OCI-LY7 (cell line): ENCODE measurements at regions not wholly inside any gene's neighbourhood (a gene's known extent, or its start where the extent isn't known, plus 50 kb on each side); places are given as distances from the start of the nearest gene placed in this dataset.

Source experiments
- BruUV-seq: library from RNA; stranded (reverse); fragments of 400-500 nt; replicated peaks from 2 replicates; lab custom pipeline; 2021; lab: Mats Ljungman, UMichigan
- CTCF ChIA-PET: fragments of 300-600 bp; sonication (Branson Sonifier 250); formaldehyde crosslinking; loops from one replicate; lab custom pipeline; 2022; ENCODE audit warnings: antibody characterized with exemption; ENCODE audit not compliant: unreplicated experiment; lab: Charles Lee
- POLR2A ChIA-PET: fragments of 300-600 bp; sonication (Branson Sonifier 250); formaldehyde crosslinking; loops from one replicate; lab custom pipeline; 2022; ENCODE audit warnings: antibody characterized with exemption; lab: Charles Lee
- DNase-seq: peaks from one replicate; pipeline ENCODE4 v3.0.0-alpha.2; 2015; ENCODE audit warnings: low spot score
- H2AFZ ChIP-seq: fragments of 200-600 bp; sonication (generic), shearing (Covaris generic); 2 replicates; pipeline ENCODE4 v1.6.1; 2014; ENCODE audit warnings: mild to moderate bottlenecking, antibody characterized with exemption, low read length, moderate library complexity
- H3K27ac ChIP-seq: fragments of 200-600 bp; sonication (generic); 2 replicates; pipeline ENCODE4 v1.5.1; 2014; ENCODE audit warnings: mixed run types, low read depth, mild to moderate bottlenecking, moderate library complexity, low read length, inconsistent platforms; ENCODE audit not compliant: poor library complexity, severe bottlenecking
- H3K36me3 ChIP-seq: fragments of 200-600 bp; sonication (generic); 2 replicates; pipeline ENCODE4 v1.6.1; 2014; ENCODE audit warnings: mild to moderate bottlenecking, antibody characterized with exemption, low read length, moderate library complexity, mixed read lengths; ENCODE audit not compliant: insufficient read depth
- H3K4me1 ChIP-seq: fragments of 200-600 bp; sonication (generic); 2 replicates; pipeline ENCODE4 v1.5.1; 2014; ENCODE audit warnings: mild to moderate bottlenecking, low read length; ENCODE audit not compliant: insufficient read depth, poor library complexity, severe bottlenecking
- H3K4me2 ChIP-seq: fragments of 200-600 bp; sonication (generic); 2 replicates; pipeline ENCODE4 v1.6.1; 2014; ENCODE audit warnings: mild to moderate bottlenecking, low read length
- H3K4me3 ChIP-seq: fragments of 200-600 bp; sonication (generic); 2 replicates; pipeline ENCODE4 v1.5.1; 2014; ENCODE audit warnings: mild to moderate bottlenecking, low read depth, low read length; ENCODE audit not compliant: poor library complexity, severe bottlenecking
- H3K79me2 ChIP-seq: fragments of 200-600 bp; sonication (generic); 2 replicates; pipeline ENCODE4 v1.6.1; 2016; ENCODE audit warnings: low read depth, mild to moderate bottlenecking, low read length, moderate library complexity, mixed read lengths; ENCODE audit not compliant: insufficient read depth
- H3K9me2 ChIP-seq: fragments of 200-600 bp; sonication (generic); 2 replicates; pipeline ENCODE4 v1.6.1; 2016; ENCODE audit warnings: mild to moderate bottlenecking, low read length, mixed read lengths; ENCODE audit not compliant: insufficient read depth
- H3K9me3 ChIP-seq: fragments of 200-600 bp; sonication (generic); 2 replicates; pipeline ENCODE4 v1.6.1; 2014; ENCODE audit warnings: mild to moderate bottlenecking, mixed run types, low read length, mixed read lengths
- H4K20me1 ChIP-seq: fragments of 200-600 bp; sonication (generic); 2 replicates; pipeline ENCODE4 v1.6.1; 2014; ENCODE audit warnings: mild to moderate bottlenecking, antibody characterized with exemption, low read length, moderate library complexity, mixed read lengths; ENCODE audit not compliant: insufficient read depth
- EZH2phosphoT487 ChIP-seq: fragments of 200-600 bp; sonication (generic); IDR thresholded peaks from 2 replicates; pipeline ENCODE4 v1.6.1; 2018; ENCODE audit warnings: low read depth, borderline replicate concordance, mild to moderate bottlenecking, mixed run types, antibody characterized with exemption, low read length, moderate library complexity, mixed read lengths
- intact Hi-C: fragments of 100-400 bp; cut with micrococcal nuclease; formaldehyde crosslinking; loops from one replicate; pipeline ENCODE4 v1.10.0; 2022; ENCODE audit not compliant: unreplicated experiment
- TF ChIP-seq, protein P1 (sequence below): fragments of 200-600 bp; sonication (generic); conservative IDR thresholded peaks from 2 replicates; pipeline ENCODE4 v1.5.1; 2014; ENCODE audit warnings: mild to moderate bottlenecking, antibody characterized with exemption, low read length, moderate library complexity, mixed read lengths

DNA sequence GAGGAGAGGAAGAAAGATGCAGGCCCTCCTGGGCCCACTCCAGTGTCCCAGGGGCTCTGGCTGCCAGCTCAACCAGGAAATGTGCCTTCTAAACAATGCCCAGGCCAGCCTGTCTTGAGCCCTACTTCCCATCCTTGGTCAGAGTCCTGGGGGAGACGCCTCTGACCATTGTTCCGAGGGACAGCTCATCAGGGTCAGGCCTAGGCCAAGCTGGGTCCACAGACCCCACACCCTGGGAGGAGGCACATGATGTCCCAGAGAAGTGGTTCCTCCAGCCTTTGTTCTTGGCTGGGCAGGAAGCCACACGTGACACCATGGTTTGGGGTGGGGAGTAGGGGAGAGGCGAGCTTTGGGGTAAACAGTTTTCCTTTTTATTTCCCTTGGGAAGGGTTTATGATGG lies 102.5 kb downstream of the EFNB1 start:
- Histone ChIP-seq H3K4me3 (no peak overlapping the region), H3K9me2 (no peaks in the 10 kb centered on the region), H4K20me1 (no peaks in the 10 kb centered on the region), H3K36me3 (no peaks in the 10 kb centered on the region), H3K4me2 (no peak overlapping the region), H3K9me3 (no peaks in the 10 kb centered on the region), H3K79me2 (no peaks in the 10 kb centered on the region), H3K4me1 (no peaks in the 10 kb centered on the region), H2AFZ (no peak overlapping the region), H3K27ac (no peak overlapping the region)
- BruUV-seq, result no TSS peak
- no peak for TF ChIP-seq EZH2phosphoT487
- TF ChIP-seq, protein P1, sequence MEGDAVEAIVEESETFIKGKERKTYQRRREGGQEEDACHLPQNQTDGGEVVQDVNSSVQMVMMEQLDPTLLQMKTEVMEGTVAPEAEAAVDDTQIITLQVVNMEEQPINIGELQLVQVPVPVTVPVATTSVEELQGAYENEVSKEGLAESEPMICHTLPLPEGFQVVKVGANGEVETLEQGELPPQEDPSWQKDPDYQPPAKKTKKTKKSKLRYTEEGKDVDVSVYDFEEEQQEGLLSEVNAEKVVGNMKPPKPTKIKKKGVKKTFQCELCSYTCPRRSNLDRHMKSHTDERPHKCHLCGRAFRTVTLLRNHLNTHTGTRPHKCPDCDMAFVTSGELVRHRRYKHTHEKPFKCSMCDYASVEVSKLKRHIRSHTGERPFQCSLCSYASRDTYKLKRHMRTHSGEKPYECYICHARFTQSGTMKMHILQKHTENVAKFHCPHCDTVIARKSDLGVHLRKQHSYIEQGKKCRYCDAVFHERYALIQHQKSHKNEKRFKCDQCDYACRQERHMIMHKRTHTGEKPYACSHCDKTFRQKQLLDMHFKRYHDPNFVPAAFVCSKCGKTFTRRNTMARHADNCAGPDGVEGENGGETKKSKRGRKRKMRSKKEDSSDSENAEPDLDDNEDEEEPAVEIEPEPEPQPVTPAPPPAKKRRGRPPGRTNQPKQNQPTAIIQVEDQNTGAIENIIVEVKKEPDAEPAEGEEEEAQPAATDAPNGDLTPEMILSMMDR, result no peak
- no peak for DNase-seq
- intact Hi-C loops, result no loop called here
- ChIA-PET POLR2A (no interaction called here), CTCF (no interaction called here)

DNA sequence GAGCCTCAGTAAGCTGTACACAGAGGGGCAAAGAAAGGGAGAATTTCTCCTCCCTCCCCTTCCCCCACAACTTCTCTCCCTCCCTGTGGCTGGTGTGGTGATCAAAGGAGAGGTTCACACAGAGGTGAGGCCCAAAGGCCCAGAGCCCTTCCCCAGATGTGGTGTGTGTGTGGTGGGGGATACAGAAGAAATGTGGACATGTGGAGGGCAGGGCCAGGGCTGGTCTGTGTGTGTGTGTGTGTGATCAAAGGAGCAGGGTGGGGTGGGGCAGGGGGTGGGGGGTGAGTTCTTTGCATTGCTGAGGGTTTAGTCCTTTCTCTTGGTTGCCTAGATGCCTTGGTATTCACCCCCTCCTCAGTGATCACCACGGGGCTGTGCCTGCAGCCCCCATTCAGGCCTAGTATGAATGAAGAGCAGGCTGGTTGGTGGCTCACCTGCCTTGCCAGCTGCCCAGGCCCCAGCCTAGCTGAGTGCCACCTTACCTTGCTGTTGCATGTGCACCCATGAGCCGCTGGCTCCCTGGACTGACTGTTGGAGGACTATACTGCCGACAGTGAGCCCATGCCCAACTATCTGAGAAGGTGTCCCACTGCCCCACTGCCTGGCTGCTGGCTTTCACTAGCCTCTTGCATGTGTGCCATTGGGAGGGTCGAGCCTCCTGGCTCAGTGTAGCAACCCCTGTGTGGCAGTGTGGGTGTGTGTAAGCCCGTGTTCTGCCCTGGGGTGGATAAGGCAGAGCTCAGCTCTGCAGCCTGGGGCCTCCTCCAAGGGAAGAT lies 101.9 kb downstream of the EFNB1 start:
- no peaks in the 10 kb centered on the region for H3K4me1 ChIP-seq
- intact Hi-C loops, result no loop called here
- ChIA-PET POLR2A (no interaction called here), CTCF (no interaction called here)
- no peak for DNase-seq
- H3K4me2 ChIP-seq, result no peak overlapping the region
- no peak overlapping the region for H3K4me3 ChIP-seq
- no peak overlapping the region for H3K27ac ChIP-seq
- H3K36me3 ChIP-seq, result no peaks in the 10 kb centered on the region
- no peak overlapping the region for H2AFZ ChIP-seq
- no peaks in the 10 kb centered on the region for H4K20me1 ChIP-seq
- H3K9me3 ChIP-seq, result no peaks in the 10 kb centered on the region
- H3K9me2 ChIP-seq, result no peaks in the 10 kb centered on the region
- no TSS peak for BruUV-seq
- H3K79me2 ChIP-seq, result no peaks in the 10 kb centered on the region
- TF ChIP-seq, protein P1, result no peak
- TF ChIP-seq EZH2phosphoT487, result no peak

DNA sequence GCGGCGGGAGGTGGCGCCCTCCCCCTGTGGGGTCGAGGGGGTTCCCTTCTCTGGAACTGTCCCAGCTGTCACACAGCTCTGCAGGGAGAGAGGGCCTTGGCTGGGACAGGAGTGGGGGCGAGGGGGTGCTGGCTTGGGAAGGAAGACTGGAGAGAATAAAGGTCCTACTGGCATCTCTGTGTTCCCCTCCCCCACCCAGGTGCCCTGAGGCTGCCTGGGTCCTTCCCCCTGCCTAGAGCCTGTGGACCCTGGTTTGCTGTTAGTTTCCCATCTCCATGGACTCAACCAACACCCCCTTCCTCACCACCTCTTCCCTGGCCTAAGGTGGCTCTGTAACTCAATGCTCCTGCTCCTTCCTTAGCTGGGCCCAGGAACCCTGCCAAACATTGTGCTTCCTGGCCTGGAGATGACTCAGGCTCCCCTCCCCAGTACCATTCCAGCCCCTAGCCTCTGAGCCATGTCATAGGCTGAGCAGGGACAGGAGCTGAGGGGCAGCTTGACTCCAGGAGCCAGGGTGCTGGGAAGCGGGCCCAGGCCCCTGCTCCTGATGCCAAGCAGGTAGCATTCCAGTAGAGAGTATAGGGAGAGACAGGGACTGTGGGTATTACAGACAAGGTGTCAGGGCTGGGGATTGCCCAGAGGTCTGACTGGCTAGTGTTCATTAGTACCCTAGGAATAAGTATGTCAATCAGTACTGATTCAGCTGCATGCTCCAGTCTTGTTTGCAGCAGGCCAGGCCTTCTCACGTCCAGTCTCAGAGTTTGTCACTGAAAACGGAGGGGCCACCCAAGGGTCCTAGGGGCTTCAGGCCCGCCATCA lies 100.7 kb downstream of the EFNB1 start:
- no TSS peak for BruUV-seq
- Histone ChIP-seq H4K20me1 (no peaks in the 10 kb centered on the region), H3K27ac (no peak overlapping the region), H3K9me3 (no peaks in the 10 kb centered on the region), H3K79me2 (no peaks in the 10 kb centered on the region), H3K4me2 (no peak overlapping the region), H3K36me3 (no peaks in the 10 kb centered on the region), H2AFZ (no peak overlapping the region), H3K9me2 (no peaks in the 10 kb centered on the region), H3K4me1 (no peaks in the 10 kb centered on the region), H3K4me3 (no peak overlapping the region)
- ChIA-PET CTCF (no interaction called here), POLR2A (no interaction called here)
- no peak for TF ChIP-seq EZH2phosphoT487
- TF ChIP-seq, protein P1, result no peak
- intact Hi-C loops, result no loop called here
- DNase-seq, result no peak
